Activated T-cell treated with anti-CD3 and anti-CD28 coated beads for 24 hours (primary cell): ENCODE measurements at regions not wholly inside any gene's neighbourhood (a gene's known extent, or its start where the extent isn't known, plus 50 kb on each side); places are given as distances from the start of the nearest gene placed in this dataset.

Experiments used
- DNase-seq: peaks from one replicate; pipeline ENCODE4 v3.0.0-alpha.2; 2020; ENCODE audit warnings: low read depth

GRCh38 chr5:124060011-124060410 lies 548.0 kb downstream of the CSNK1G3 start:
- DNase-seq: no peak

GRCh38 chr5:124059200-124059599 lies 547.2 kb downstream of the CSNK1G3 start:
- no peak for DNase-seq

GRCh38 chr5:124057724-124058231 lies 545.8 kb downstream of the CSNK1G3 start:
- DNase-seq: no peak

- DNase-seq: no peak
Measured at GRCh38 chr5:124056991-124057723, 545.2 kb downstream of the CSNK1G3 start.

- DNase-seq: no peak
Measured at GRCh38 chr5:124056326-124056990, 544.5 kb downstream of the CSNK1G3 start.

- DNase-seq: no peak
Measured at GRCh38 chr5:124055751-124056150, 543.8 kb downstream of the CSNK1G3 start.

GRCh38 chr5:124054564-124054963 lies 542.6 kb downstream of the CSNK1G3 start:
- DNase-seq: no peak

- no peak for DNase-seq
Measured at GRCh38 chr5:124053340-124053739, 541.4 kb downstream of the CSNK1G3 start.

- no peak for DNase-seq
Measured at GRCh38 chr5:124052201-124052600, 540.2 kb downstream of the CSNK1G3 start.

GRCh38 chr5:124050120-124050770 lies 538.3 kb downstream of the CSNK1G3 start:
- no peak for DNase-seq

GRCh38 chr5:124045412-124045811 lies 533.4 kb downstream of the CSNK1G3 start:
- no peak for DNase-seq

GRCh38 chr5:124044613-124045012 lies 532.6 kb downstream of the CSNK1G3 start:
- no peak for DNase-seq

- no peak for DNase-seq
Measured at GRCh38 chr5:124043456-124043855, 531.5 kb downstream of the CSNK1G3 start.

- no peak for DNase-seq
Measured at GRCh38 chr5:124040799-124041198, 528.8 kb downstream of the CSNK1G3 start.

- DNase-seq: no peak
Measured at GRCh38 chr5:124039410-124039809, 527.4 kb downstream of the CSNK1G3 start.

- no peak for DNase-seq
Measured at GRCh38 chr5:124036786-124037185, 524.8 kb downstream of the CSNK1G3 start.

- no peak for DNase-seq
Measured at GRCh38 chr5:124034963-124035362, 523.0 kb downstream of the CSNK1G3 start.

- no peak for DNase-seq
Measured at GRCh38 chr5:124034083-124034700, 522.2 kb downstream of the CSNK1G3 start.

- DNase-seq: no peak
Measured at GRCh38 chr5:124030043-124030491, 518.1 kb downstream of the CSNK1G3 start.

- DNase-seq: no peak
Measured at GRCh38 chr5:124027441-124027840, 515.5 kb downstream of the CSNK1G3 start.

- DNase-seq: no peak
Measured at GRCh38 chr5:124025306-124025845, 513.4 kb downstream of the CSNK1G3 start.

GRCh38 chr5:124022966-124023365 lies 511.0 kb downstream of the CSNK1G3 start:
- no peak for DNase-seq
